Lower leg skin (tissue), 4 donors: ENCODE measurements at regions not wholly inside any gene's neighbourhood (a gene's known extent, or its start where the extent isn't known, plus 50 kb on each side); places are given as distances from the start of the nearest gene placed in this dataset.

Experiments
- DNase-seq, 2 donors: peaks; one replicate each; pipeline ENCODE4 v3.0.0-alpha.2; 2019; ENCODE audit warnings: low spot score in 2 of 2
- H3K4me3 ChIP-seq: fragments of 200-600 bp; sonication (generic); 2 replicates; pipeline ENCODE4 v1.5.1; 2017; ENCODE audit warnings: mild to moderate bottlenecking, low read depth; ENCODE audit not compliant: poor library complexity, severe bottlenecking
- CTCF ChIP-seq, 3 donors: fragments of 450-650 bp; IDR thresholded peaks; one replicate each; pipeline ENCODE4 v1.5.1; 2016; ENCODE audit warnings: antibody characterized with exemption in 3 of 3, mild to moderate bottlenecking in 3 of 3, moderate library complexity in 2 of 3
- POLR2A ChIP-seq, 2 donors: fragments of 450-650 bp; IDR thresholded peaks; one replicate each; pipeline ENCODE4 v1.6.1; 2016 to 2017; ENCODE audit warnings: antibody characterized with exemption in 2 of 2, mild to moderate bottlenecking in 1 of 2, moderate library complexity in 1 of 2
- whole genome bisulfite sequencing, 2 donors: methylation state at CpG; one replicate each; pipeline ENCODE4 v1.1.5; 2018; 5-methylcytosine and 5-hydroxymethylcytosine counted together
- intact Hi-C: fragments of 100-400 bp; cut with DNase I; formaldehyde crosslinking; loops from one replicate; pipeline ENCODE4 v1.15.0; 2023; ENCODE audit warnings: low total_unique reads

- H3K4me3 ChIP-seq, result no peak overlapping the region
- no peak for DNase-seq
- 65 to 74% methylated on average over 1 of the region's 1 CpG for WGBS, 2 donors
- no peak for TF ChIP-seq POLR2A (IDR thresholded peaks at IDR 0.05)
- TF ChIP-seq CTCF (IDR thresholded peaks at IDR 0.05), result no peak
- intact Hi-C loops, result no loop called here
Observed at GRCh38 chr2:156918410-156918809, 339.1 kb upstream of the GALNT5 start.

- 81 to 83% methylated on average over 2 of the region's 2 CpGs for WGBS, 2 donors
- intact Hi-C loops, result no loop called here
- no peak for DNase-seq
- H3K4me3 ChIP-seq, result no peak overlapping the region
- no peak for TF ChIP-seq POLR2A (IDR thresholded peaks at IDR 0.05)
- no peak for TF ChIP-seq CTCF (IDR thresholded peaks at IDR 0.05)
Observed at GRCh38 chr2:156930423-156930822, 327.1 kb upstream of the GALNT5 start.

- H3K4me3 ChIP-seq, result no peak overlapping the region
- 39 to 41% methylated on average over 3 of the region's 3 CpGs for WGBS, 2 donors
- no peak for DNase-seq
- no peak for TF ChIP-seq CTCF (IDR thresholded peaks at IDR 0.05)
- TF ChIP-seq POLR2A (IDR thresholded peaks at IDR 0.05), result no peak
- intact Hi-C loops, result no loop called here
Observed at GRCh38 chr2:156933645-156934225, 323.8 kb upstream of the GALNT5 start.

- H3K4me3 ChIP-seq, result no peak overlapping the region
- no peak for DNase-seq
- intact Hi-C loops, result no loop called here
- TF ChIP-seq POLR2A (IDR thresholded peaks at IDR 0.05) (no peak), CTCF (IDR thresholded peaks at IDR 0.05) (no peak)
- 45 to 59% methylated on average over 5 of the region's 5 CpGs for WGBS, 2 donors
Observed at GRCh38 chr2:156935616-156936015, 321.9 kb upstream of the GALNT5 start.

- intact Hi-C loops, result no loop called here
- 89 to 92% methylated on average over 1 of the region's 1 CpG for WGBS, 2 donors
- DNase-seq, result no peak
- H3K4me3 ChIP-seq, result no peak overlapping the region
- no peak for TF ChIP-seq CTCF (IDR thresholded peaks at IDR 0.05)
- no peak for TF ChIP-seq POLR2A (IDR thresholded peaks at IDR 0.05)
Observed at GRCh38 chr2:156937430-156937829, 320.1 kb upstream of the GALNT5 start.

GRCh38 chr2:156944871-156945270 lies 312.6 kb upstream of the GALNT5 start:
- WGBS, 2 donors, result 61 to 67% methylated on average over 2 of the region's 2 CpGs
- intact Hi-C loops, result no loop called here
- TF ChIP-seq CTCF (IDR thresholded peaks at IDR 0.05) (no peak), POLR2A (IDR thresholded peaks at IDR 0.05) (no peak)
- H3K4me3 ChIP-seq, result no peak overlapping the region
- DNase-seq, result no peak
